Heart right ventricle (tissue), 16 donors: ENCODE measurements at regions not wholly inside any gene's neighbourhood (a gene's known extent, or its start where the extent isn't known, plus 50 kb on each side); places are given as distances from the start of the nearest gene placed in this dataset.
"Not testable (repeated sequence)": the region's sequence is repeated elsewhere in the genome, so short reads cannot be mapped to it uniquely, and the experiment has no call there.

Experiments used
- ATAC-seq, 8 donors: fragments of 200-7000 bp; cut with Tn5 transposase; one replicate each; pipeline ENCODE4 v1.9.1; 2020; ENCODE audit warnings: mild to moderate bottlenecking in 8 of 8, moderate library complexity in 8 of 8, moderate number of reproducible peaks in 1 of 8
- DNase-seq, 2 donors: peaks; one replicate each; pipeline ENCODE4 v3.0.0-alpha.2; 2020
- H3K27ac ChIP-seq, 10 donors: fragments of 200-600 bp; sonication (generic) in 2 of 10; one replicate each; pipeline versions ENCODE4 v1.5.0 to v1.8.0; 2020 to 2022; ENCODE audit warnings: mild to moderate bottlenecking in 3 of 10
- H3K27me3 ChIP-seq, 7 donors: fragments of 200-600 bp; one replicate each; pipeline ENCODE4 v1.8.0; 2021 to 2022; ENCODE audit warnings: mild to moderate bottlenecking in 2 of 7
- H3K36me3 ChIP-seq, 9 donors: fragments of 200-600 bp; sonication (generic) in 1 of 9; one replicate each; pipeline versions ENCODE4 v1.5.0 to v1.8.0; 2020 to 2022; ENCODE audit warnings: mild to moderate bottlenecking in 2 of 9
- H3K4me1 ChIP-seq, 9 donors: fragments of 200-600 bp; sonication (generic) in 1 of 9; one replicate each; pipeline versions ENCODE4 v1.5.0 to v1.8.0; 2020 to 2022; ENCODE audit warnings: mild to moderate bottlenecking in 4 of 9
- H3K4me3 ChIP-seq, 10 donors: fragments of 200-600 bp; sonication (generic) in 2 of 10; one replicate each; pipeline versions ENCODE4 v1.5.0 to v1.8.0; 2020 to 2022; ENCODE audit warnings: mild to moderate bottlenecking in 7 of 10, moderate library complexity in 2 of 10
- H3K9me3 ChIP-seq, 11 donors: fragments of 200-600 bp in 10 of 11; sonication (generic) in 2 of 11; one replicate each; pipeline versions ENCODE4 v1.5.0 to v1.8.0; 2013 to 2022; ENCODE audit warnings: mild to moderate bottlenecking in 2 of 11, control low read depth in 1 of 11, moderate library complexity in 1 of 11
- WGBS, 2 donors: extraction: QIAGEN DNeasy Blood & Tissue Kit; methylation state at CpG; one replicate each; pipeline ENCODE4 v1.1.7; 2013; ENCODE audit warnings: inconsistent platforms in 1 of 2; 5-methylcytosine and 5-hydroxymethylcytosine counted together
- intact Hi-C, 10 donors: fragments of 100-400 bp; cut with DNase I; formaldehyde crosslinking; loops; one replicate each; pipeline versions ENCODE4 v1.11.1 to v1.14.2; 2022
- TF ChIP-seq, protein P1 (sequence below), 9 donors: fragments of 200-600 bp; sonication (generic) in 2 of 9; IDR thresholded peaks; one replicate each; pipeline versions ENCODE4 v1.5.0 to v1.8.0; 2021 to 2022; ENCODE audit warnings: antibody characterized with exemption in 9 of 9, mild to moderate bottlenecking in 5 of 9, moderate library complexity in 1 of 9
- donor health status: Arrhythmogenic right ventricular cardiomyopathy.
- donor health status: ischemic (EF 13 %, LVEDD 7.1; RV severe dilation, severe dysfunction).
- donor health status: healthy with polysubstance abuse.
- donor health status: DM: no; HTN: yes; CAD: no.
- donor health status: DM: no; HTN: no; CAD: no.
- donor health status: ischemic (EF 25% LVEDD 6.9; RV normal size, moderate dysfunction).
- donor health status: ischemic (EF 25% LVEDD 5.7; RV mildly dilated, moderate dysfunction).
- donor health status: healthy.
- donor health status: DM: yes; HTN: yes; CAD: no.
- donor health status: Ischemic cardiomyopathy.
- donor health status: ischemic (EF 35%, LVEDD 5.7; RV mildly dilated, moderate dysfunction).
- donor health status: nonischemic (EF 11% LVEDD 7.7; RV severe dilation, severe dysfunction).
- donor health status: DM: yes; HTN: yes; CAD: no.
- donor health status: PGD.
- donor health status: ischemic (EF 29% LVEDD 5.4; RV normal size, mild dysfunction).
- donor health status: nonischemic (EF 23%, LVEDD 6.1; RV moderate dilation, normal function).

GRCh38 chr4:19026281-19026680 is 1004.7 kb upstream of the LCORL start:
- Histone ChIP-seq H3K4me3 (no peak overlapping the region), H3K4me1 (no peaks in the 10 kb centered on the region), H3K36me3 (no peaks in the 10 kb centered on the region), H3K27me3 (no peaks in the 10 kb centered on the region), H3K9me3 (no peaks in the 10 kb centered on the region), H3K27ac (no peak overlapping the region)
- DNase-seq (no peak), ATAC-seq (peak in 1 of 8 donors; percentile 41)
- intact Hi-C loops, result no loop called here
- 30 to 42% methylated on average over 1 of the region's 1 CpG for WGBS, 2 donors
- TF ChIP-seq, protein P1, sequence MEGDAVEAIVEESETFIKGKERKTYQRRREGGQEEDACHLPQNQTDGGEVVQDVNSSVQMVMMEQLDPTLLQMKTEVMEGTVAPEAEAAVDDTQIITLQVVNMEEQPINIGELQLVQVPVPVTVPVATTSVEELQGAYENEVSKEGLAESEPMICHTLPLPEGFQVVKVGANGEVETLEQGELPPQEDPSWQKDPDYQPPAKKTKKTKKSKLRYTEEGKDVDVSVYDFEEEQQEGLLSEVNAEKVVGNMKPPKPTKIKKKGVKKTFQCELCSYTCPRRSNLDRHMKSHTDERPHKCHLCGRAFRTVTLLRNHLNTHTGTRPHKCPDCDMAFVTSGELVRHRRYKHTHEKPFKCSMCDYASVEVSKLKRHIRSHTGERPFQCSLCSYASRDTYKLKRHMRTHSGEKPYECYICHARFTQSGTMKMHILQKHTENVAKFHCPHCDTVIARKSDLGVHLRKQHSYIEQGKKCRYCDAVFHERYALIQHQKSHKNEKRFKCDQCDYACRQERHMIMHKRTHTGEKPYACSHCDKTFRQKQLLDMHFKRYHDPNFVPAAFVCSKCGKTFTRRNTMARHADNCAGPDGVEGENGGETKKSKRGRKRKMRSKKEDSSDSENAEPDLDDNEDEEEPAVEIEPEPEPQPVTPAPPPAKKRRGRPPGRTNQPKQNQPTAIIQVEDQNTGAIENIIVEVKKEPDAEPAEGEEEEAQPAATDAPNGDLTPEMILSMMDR (IDR thresholded peaks at IDR 0.05), result no peak

- Histone ChIP-seq H3K4me1 (no peaks in the 10 kb centered on the region), H3K27ac (no peak overlapping the region), H3K9me3 (no peaks in the 10 kb centered on the region), H3K36me3 (no peaks in the 10 kb centered on the region), H3K27me3 (no peaks in the 10 kb centered on the region), H3K4me3 (no peak overlapping the region)
- ATAC-seq, result no peak
- DNase-seq, result no peak
- TF ChIP-seq, protein P1 (IDR thresholded peaks at IDR 0.05), result no peak
- intact Hi-C loops, result no loop called here
- 65 to 76% methylated on average over 2 of the region's 2 CpGs for WGBS, 2 donors
Measured at GRCh38 chr4:19025031-19025430, 1003.5 kb upstream of the LCORL start.

DNA sequence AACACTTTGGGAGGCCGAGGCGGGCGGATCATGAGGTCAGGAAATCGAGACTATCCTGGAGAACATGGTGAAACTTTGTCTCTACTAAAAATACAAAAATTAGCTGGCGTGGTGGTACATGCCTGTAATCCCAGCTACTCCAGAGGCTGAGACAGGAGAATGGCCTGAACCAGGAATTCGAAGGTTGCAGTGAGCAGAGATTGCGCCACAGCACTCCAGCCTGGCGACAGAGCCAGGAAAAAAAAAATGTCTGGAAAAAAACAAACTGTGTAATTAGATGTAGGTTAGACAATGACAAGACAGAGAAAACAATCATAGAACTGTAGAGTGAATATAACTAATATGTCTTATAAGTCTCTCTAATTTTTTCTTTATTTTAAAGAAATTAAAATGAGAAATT is 1002.5 kb upstream of the LCORL start:
- Histone ChIP-seq H3K27me3 (no peaks in the 10 kb centered on the region), H3K9me3 (no peaks in the 10 kb centered on the region), H3K27ac (no peak overlapping the region), H3K4me1 (no peaks in the 10 kb centered on the region), H3K36me3 (no peaks in the 10 kb centered on the region), H3K4me3 (no peak overlapping the region)
- no peak for DNase-seq
- 91 to 94% methylated on average over 8 of the region's 8 CpGs for WGBS, 2 donors
- intact Hi-C loops, result loop anchor here in 1 of 10 donors (5.0 kb wide), 1 partner anchor 998 kb away; no protein-coding TSS in a partner anchor
- TF ChIP-seq, protein P1 (IDR thresholded peaks at IDR 0.05), result no peak
- no peak for ATAC-seq

- ATAC-seq (no peak), DNase-seq (no peak)
- TF ChIP-seq, protein P1 (IDR thresholded peaks at IDR 0.05), result no peak
- no peaks in the 10 kb centered on the region for H3K36me3 ChIP-seq
- no peak overlapping the region for H3K4me3 ChIP-seq
- H3K9me3 ChIP-seq, result no peaks in the 10 kb centered on the region
- no peaks in the 10 kb centered on the region for H3K27me3 ChIP-seq
- H3K27ac ChIP-seq, result no peak overlapping the region
- intact Hi-C loops, result loop anchor here in 1 of 10 donors (5.0 kb wide), 1 partner anchor 1001 kb away; no protein-coding TSS in a partner anchor
- H3K4me1 ChIP-seq, result no peaks in the 10 kb centered on the region
Measured at GRCh38 chr4:19021617-19022016, 1000.1 kb upstream of the LCORL start.

DNA sequence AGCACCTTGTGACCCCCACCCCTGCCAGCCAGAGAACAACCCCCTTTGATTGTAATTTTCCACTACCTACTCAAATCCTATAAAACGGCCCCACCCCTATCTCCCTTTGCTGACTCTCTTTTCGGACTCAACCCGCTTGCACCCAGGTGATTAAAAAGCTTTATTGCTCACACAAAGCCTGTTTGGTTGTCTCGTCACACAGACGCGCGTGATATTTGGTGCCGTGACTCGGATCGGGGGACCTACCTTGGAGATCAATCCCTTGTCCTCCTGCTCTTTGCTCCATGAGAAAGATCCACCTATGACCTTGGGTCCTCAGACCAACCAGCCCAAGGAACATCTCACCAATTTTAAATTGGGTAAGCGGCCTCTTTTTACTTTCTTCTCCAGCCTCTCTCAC is 995.0 kb upstream of the LCORL start:
- H3K4me3 ChIP-seq, H3K36me3 ChIP-seq, H3K4me1 ChIP-seq, H3K27ac ChIP-seq, intact Hi-C loops, H3K27me3 ChIP-seq, H3K9me3 ChIP-seq, ATAC-seq, DNase-seq: not testable (repeated sequence)
- 93 to 96% methylated on average over 11 of the region's 11 CpGs for WGBS, 2 donors
